Immature natural killer cell (primary cell): ENCODE measurements at regions not wholly inside any gene's neighbourhood (a gene's known extent, or its start where the extent isn't known, plus 50 kb on each side); places are given as distances from the start of the nearest gene placed in this dataset.
"Not testable (repeated sequence)": the region's sequence is repeated elsewhere in the genome, so short reads cannot be mapped to it uniquely, and the experiment has no call there.

Experiments
- DNase-seq, 3 donors: peaks; one replicate each; pipeline ENCODE4 v3.0.0; 2022; ENCODE audit warnings: mixed read lengths in 1 of 3
- H3K27ac Mint-ChIP-seq, 6 donors: one replicate each; pipeline ENCODE4 v1.8.0; 2020; ENCODE audit warnings: mixed read lengths in 6 of 6, mild to moderate bottlenecking in 5 of 6, inconsistent platforms in 4 of 6, moderate library complexity in 3 of 6
- H3K27me3 Mint-ChIP-seq, 3 donors: one replicate each; pipeline ENCODE4 v1.8.0; 2020 to 2021; ENCODE audit warnings: low read depth in 3 of 3, mild to moderate bottlenecking in 3 of 3, mixed read lengths in 3 of 3, moderate library complexity in 3 of 3, inconsistent platforms in 1 of 3
- H3K36me3 Mint-ChIP-seq, 3 donors: one replicate each; pipeline ENCODE4 v1.8.0; 2020; ENCODE audit warnings: mixed read lengths in 3 of 3, inconsistent platforms in 2 of 3, mild to moderate bottlenecking in 2 of 3
- H3K4me1 Mint-ChIP-seq, 2 donors: one replicate each; pipeline ENCODE4 v1.8.0; 2020; ENCODE audit warnings: inconsistent platforms in 2 of 2, mild to moderate bottlenecking in 2 of 2, mixed read lengths in 2 of 2, moderate library complexity in 1 of 2
- H3K4me3 Mint-ChIP-seq, 5 donors: one replicate each; pipeline ENCODE4 v1.8.0; 2020; ENCODE audit warnings: mild to moderate bottlenecking in 5 of 5, mixed read lengths in 5 of 5, inconsistent platforms in 3 of 5, moderate library complexity in 3 of 5
- H3K9me3 Mint-ChIP-seq, 6 donors: one replicate each; pipeline ENCODE4 v1.8.0; 2020; ENCODE audit warnings: mild to moderate bottlenecking in 6 of 6, mixed read lengths in 6 of 6, inconsistent platforms in 4 of 6, moderate library complexity in 3 of 6

GRCh38 chr20:51175724-51176123 lies 152.8 kb upstream of the KCNG1 start:
- Mint-ChIP-seq H3K27me3 (peaks cover 3 to 11% (median 4%) of the 10 kb centered on the region in 3 donors), H3K27ac (no peak overlapping the region), H3K9me3 (no peaks in the 10 kb centered on the region), H3K4me3 (no peak overlapping the region), H3K4me1 (no peaks in the 10 kb centered on the region), H3K36me3 (no peaks in the 10 kb centered on the region)
- DNase-seq, result no peak

- Mint-ChIP-seq H3K27me3 (peaks cover 3 to 11% (median 4%) of the 10 kb centered on the region in 3 donors), H3K9me3 (no peaks in the 10 kb centered on the region), H3K36me3 (no peaks in the 10 kb centered on the region), H3K4me1 (no peaks in the 10 kb centered on the region), H3K27ac (no peak overlapping the region), H3K4me3 (no peak overlapping the region)
- DNase-seq, result no peak
Observed at GRCh38 chr20:51175156-51175555, 152.2 kb upstream of the KCNG1 start.

GRCh38 chr20:51174536-51174935 lies 151.6 kb upstream of the KCNG1 start:
- no peak overlapping the region for H3K4me3 Mint-ChIP-seq
- H3K27me3 Mint-ChIP-seq, result peaks cover 3 to 12% (median 4%) of the 10 kb centered on the region in 3 donors
- H3K36me3 Mint-ChIP-seq, result no peaks in the 10 kb centered on the region
- no peaks in the 10 kb centered on the region for H3K9me3 Mint-ChIP-seq
- no peak for DNase-seq
- no peak overlapping the region for H3K27ac Mint-ChIP-seq
- no peaks in the 10 kb centered on the region for H3K4me1 Mint-ChIP-seq

GRCh38 chr20:51172558-51173428 lies 149.9 kb upstream of the KCNG1 start:
- DNase-seq, result no peak
- no peak overlapping the region for H3K27ac Mint-ChIP-seq
- H3K27me3 Mint-ChIP-seq, result peaks cover 5 to 13% (median 6%) of the 10 kb centered on the region in 3 donors
- H3K9me3 Mint-ChIP-seq, result no peaks in the 10 kb centered on the region
- H3K36me3 Mint-ChIP-seq, result no peaks in the 10 kb centered on the region
- no peak overlapping the region for H3K4me3 Mint-ChIP-seq
- no peaks in the 10 kb centered on the region for H3K4me1 Mint-ChIP-seq

- H3K4me1 Mint-ChIP-seq, result no peaks in the 10 kb centered on the region
- no peaks in the 10 kb centered on the region for H3K9me3 Mint-ChIP-seq
- H3K27me3 Mint-ChIP-seq, result peaks cover 2 to 9% (median 6%) of the 10 kb centered on the region in 3 donors
- no peaks in the 10 kb centered on the region for H3K36me3 Mint-ChIP-seq
- no peak overlapping the region for H3K27ac Mint-ChIP-seq
- no peak for DNase-seq
- no peak overlapping the region for H3K4me3 Mint-ChIP-seq
Observed at GRCh38 chr20:51171141-51171540, 148.2 kb upstream of the KCNG1 start.

- Mint-ChIP-seq H3K4me1 (no peaks in the 10 kb centered on the region), H3K9me3 (no peaks in the 10 kb centered on the region), H3K27me3 (peaks cover 2 to 9% (median 6%) of the 10 kb centered on the region in 3 donors), H3K36me3 (no peaks in the 10 kb centered on the region), H3K4me3 (no peak overlapping the region), H3K27ac (no peak overlapping the region)
- DNase-seq, result no peak
Observed at GRCh38 chr20:51169813-51170212, 146.9 kb upstream of the KCNG1 start.

GRCh38 chr20:51167911-51168310 lies 145.0 kb upstream of the KCNG1 start:
- H3K4me1 Mint-ChIP-seq, H3K9me3 Mint-ChIP-seq, H3K27ac Mint-ChIP-seq, H3K27me3 Mint-ChIP-seq, DNase-seq, H3K36me3 Mint-ChIP-seq, H3K4me3 Mint-ChIP-seq: not testable (repeated sequence)

- Mint-ChIP-seq H3K36me3 (no peaks in the 10 kb centered on the region), H3K27me3 (peaks cover 2 to 14% (median 7%) of the 10 kb centered on the region in 3 donors), H3K9me3 (no peaks in the 10 kb centered on the region), H3K4me3 (no peak overlapping the region), H3K4me1 (no peaks in the 10 kb centered on the region), H3K27ac (no peak overlapping the region)
- DNase-seq, result no peak
Observed at GRCh38 chr20:51166489-51166888, 143.6 kb upstream of the KCNG1 start.

GRCh38 chr20:51165131-51165530 lies 142.2 kb upstream of the KCNG1 start:
- Mint-ChIP-seq H3K4me3 (no peak overlapping the region), H3K9me3 (no peaks in the 10 kb centered on the region), H3K27ac (no peak overlapping the region), H3K4me1 (no peaks in the 10 kb centered on the region), H3K36me3 (no peaks in the 10 kb centered on the region), H3K27me3 (peaks cover 2 to 14% (median 7%) of the 10 kb centered on the region in 3 donors)
- no peak for DNase-seq

GRCh38 chr20:51164731-51165130 lies 141.8 kb upstream of the KCNG1 start:
- no peaks in the 10 kb centered on the region for H3K4me1 Mint-ChIP-seq
- no peak for DNase-seq
- peaks cover 2 to 14% (median 7%) of the 10 kb centered on the region in 3 donors for H3K27me3 Mint-ChIP-seq
- no peak overlapping the region for H3K4me3 Mint-ChIP-seq
- no peaks in the 10 kb centered on the region for H3K9me3 Mint-ChIP-seq
- H3K36me3 Mint-ChIP-seq, result no peaks in the 10 kb centered on the region
- H3K27ac Mint-ChIP-seq, result no peak overlapping the region

- no peaks in the 10 kb centered on the region for H3K4me1 Mint-ChIP-seq
- H3K36me3 Mint-ChIP-seq, result no peaks in the 10 kb centered on the region
- peaks cover 0 to 10% (median 7%) of the 10 kb centered on the region in 3 donors for H3K27me3 Mint-ChIP-seq
- H3K27ac Mint-ChIP-seq, result no peak overlapping the region
- DNase-seq, result no peak
- no peak overlapping the region for H3K4me3 Mint-ChIP-seq
- no peaks in the 10 kb centered on the region for H3K9me3 Mint-ChIP-seq
Observed at GRCh38 chr20:51163996-51164600, 141.2 kb upstream of the KCNG1 start.

- H3K9me3 Mint-ChIP-seq, result no peaks in the 10 kb centered on the region
- no peak overlapping the region for H3K27ac Mint-ChIP-seq
- peaks cover 2 to 10% (median 8%) of the 10 kb centered on the region in 3 donors for H3K27me3 Mint-ChIP-seq
- no peaks in the 10 kb centered on the region for H3K36me3 Mint-ChIP-seq
- no peaks in the 10 kb centered on the region for H3K4me1 Mint-ChIP-seq
- no peak for DNase-seq
- no peak overlapping the region for H3K4me3 Mint-ChIP-seq
Observed at GRCh38 chr20:51162015-51162414, 139.1 kb upstream of the KCNG1 start.

- H3K36me3 Mint-ChIP-seq, result no peaks in the 10 kb centered on the region
- H3K4me1 Mint-ChIP-seq, result no peaks in the 10 kb centered on the region
- no peak overlapping the region for H3K27ac Mint-ChIP-seq
- H3K4me3 Mint-ChIP-seq, result no peak overlapping the region
- no peak for DNase-seq
- no peaks in the 10 kb centered on the region for H3K9me3 Mint-ChIP-seq
- peaks cover 2 to 10% (median 10%) of the 10 kb centered on the region in 3 donors for H3K27me3 Mint-ChIP-seq
Observed at GRCh38 chr20:51160821-51161220, 137.9 kb upstream of the KCNG1 start.

GRCh38 chr20:51159981-51160380 lies 137.1 kb upstream of the KCNG1 start:
- no peaks in the 10 kb centered on the region for H3K9me3 Mint-ChIP-seq
- H3K27me3 Mint-ChIP-seq, result peaks cover 2 to 12% (median 10%) of the 10 kb centered on the region in 3 donors
- H3K4me1 Mint-ChIP-seq, result no peaks in the 10 kb centered on the region
- no peaks in the 10 kb centered on the region for H3K36me3 Mint-ChIP-seq
- DNase-seq, result no peak
- H3K4me3 Mint-ChIP-seq, result no peak overlapping the region
- H3K27ac Mint-ChIP-seq, result no peak overlapping the region
